ENCODE measurements at regions not wholly inside any gene's neighbourhood (a gene's known extent, or its start where the extent isn't known, plus 50 kb on each side); places are given as distances from the start of the nearest gene placed in this dataset.

- DNase-seq (ENCODE audit: low spot score), result no peak
Observed at GRCh38 chr15:46251903-46252302, 617.1 kb downstream of the SQOR start.

- no peak for DNase-seq (ENCODE audit: low spot score)
Observed at GRCh38 chr15:46258056-46258455, 623.2 kb downstream of the SQOR start.

DNA sequence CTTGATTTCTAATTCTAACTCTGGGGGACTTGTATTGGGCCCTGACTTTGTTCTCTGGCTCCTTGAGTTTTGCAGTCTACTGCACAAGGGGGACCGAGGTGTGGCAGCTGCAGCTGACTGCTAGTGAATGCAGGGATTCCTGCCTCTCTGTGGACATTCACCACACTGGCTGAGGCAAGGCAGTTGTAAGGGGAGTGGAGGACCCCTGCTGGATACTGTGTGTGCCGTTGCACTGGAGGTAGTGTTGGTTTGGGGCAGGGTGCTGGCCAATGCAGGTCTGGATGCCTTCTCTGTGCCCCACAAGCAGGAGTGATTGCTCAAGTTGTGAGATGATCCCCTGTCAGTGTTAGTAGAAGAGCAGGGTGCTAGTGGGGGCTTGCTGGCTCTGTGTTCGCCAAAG, 626.1 kb downstream of the SQOR start:
- no peak for DNase-seq (ENCODE audit: low spot score)

DNA sequence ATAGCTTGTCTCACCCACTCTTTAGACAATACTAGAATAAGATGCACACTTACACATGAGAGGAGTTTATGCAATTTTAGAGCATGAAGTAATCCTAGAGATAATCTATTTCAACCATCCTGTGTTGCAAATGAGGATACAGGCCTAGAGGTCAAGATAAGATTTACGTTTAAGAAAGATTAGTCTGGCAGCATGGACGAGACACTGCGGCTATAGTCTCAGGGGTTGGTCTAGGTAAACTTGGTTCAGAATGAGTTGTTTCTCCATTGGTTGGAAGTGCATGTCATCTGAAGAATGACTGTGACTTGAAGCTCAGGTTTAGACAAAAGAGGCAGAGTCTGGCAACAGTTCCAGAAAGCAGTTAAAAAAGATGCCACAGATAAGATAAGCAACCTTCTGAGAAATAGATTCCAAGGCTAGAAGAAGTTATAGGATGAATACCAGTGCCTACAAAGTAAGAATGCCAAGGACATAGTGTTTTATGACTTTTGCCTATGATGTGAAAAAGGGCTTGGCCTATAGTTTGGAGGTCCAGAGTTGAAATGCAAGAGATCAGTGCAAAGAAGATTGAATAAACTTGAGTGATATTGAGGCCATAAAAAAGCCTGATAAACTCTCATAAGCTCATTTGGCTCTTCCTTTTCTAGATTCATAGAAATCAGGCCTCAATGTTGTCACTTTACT, 631.0 kb downstream of the SQOR start:
- DNase-seq (ENCODE audit: low spot score), result no peak

DNA sequence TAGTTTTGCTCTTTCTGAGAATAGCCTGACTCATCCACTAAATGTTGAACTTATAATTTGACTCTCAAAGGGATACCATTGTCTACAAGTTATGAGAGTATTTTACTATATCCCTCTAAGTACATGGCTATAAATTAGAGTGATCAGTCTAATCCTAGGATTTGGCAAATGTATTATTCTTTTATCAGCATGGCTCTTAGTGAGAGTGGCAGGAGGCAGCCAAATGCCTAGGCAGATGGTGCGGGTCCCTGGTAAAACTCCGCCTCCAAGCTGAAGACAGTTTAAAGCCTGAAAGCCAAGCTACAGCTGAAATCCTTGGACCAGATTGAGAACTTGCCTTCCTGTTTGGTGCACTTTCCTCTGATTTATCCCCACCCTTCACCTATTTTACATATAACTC, 631.8 kb downstream of the SQOR start:
- DNase-seq (ENCODE audit: low spot score), result no peak

GRCh38 chr15:46270481-46271147, 635.8 kb downstream of the SQOR start:
- DNase-seq (ENCODE audit: low spot score), result no peak

DNA sequence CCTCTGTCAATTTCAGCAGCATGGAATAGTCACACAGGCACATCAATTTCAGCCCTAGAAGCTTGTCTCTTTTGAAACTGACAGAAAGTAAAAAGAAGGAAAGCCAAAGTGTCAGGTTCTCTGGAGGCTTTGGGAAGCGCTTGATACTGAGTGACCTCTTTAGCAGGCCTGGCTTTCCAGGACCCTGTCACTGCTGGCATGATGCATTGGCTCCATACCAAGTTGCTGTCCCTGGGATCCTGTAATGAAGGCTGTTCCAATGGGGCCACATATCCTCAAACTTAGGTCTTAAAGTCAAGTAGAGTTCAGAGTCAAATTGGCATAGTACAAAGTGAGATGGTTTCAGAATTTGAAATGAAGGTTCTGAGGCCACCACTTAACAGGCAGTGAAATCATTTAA, 640.9 kb downstream of the SQOR start:
- DNase-seq (ENCODE audit: low spot score), result no peak

GRCh38 chr15:46277451-46277850, 642.6 kb downstream of the SQOR start:
- DNase-seq (ENCODE audit: low spot score), result no peak

GRCh38 chr15:46278062-46278461, 643.2 kb downstream of the SQOR start:
- DNase-seq (ENCODE audit: low spot score), result no peak

DNA sequence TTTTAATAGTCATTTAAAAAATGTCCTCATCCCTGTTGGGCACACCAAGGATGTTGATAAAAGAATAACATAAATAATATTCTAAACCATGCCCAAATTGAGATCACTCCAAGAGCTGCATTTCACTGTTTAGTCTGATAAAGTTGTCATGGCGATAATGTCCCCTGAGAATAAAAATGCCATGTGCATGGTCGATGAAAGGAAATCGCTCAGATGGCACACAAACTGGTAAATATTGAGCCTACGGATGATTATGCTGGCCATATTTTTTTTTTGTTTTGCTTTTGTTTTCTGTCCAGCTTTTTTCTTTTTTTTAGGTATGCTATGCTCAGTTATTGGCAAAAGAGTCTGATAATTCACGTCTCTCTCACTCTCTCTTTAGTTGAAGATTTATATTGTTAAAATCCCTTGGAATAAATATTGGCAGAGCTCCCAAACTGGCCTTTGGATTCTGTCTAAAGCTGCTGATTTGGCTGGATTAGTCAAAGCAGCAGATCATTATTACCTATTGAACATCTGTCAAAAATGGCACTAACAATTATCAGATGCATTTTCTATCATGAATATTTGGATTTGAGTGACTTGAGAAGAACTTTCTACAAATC, 643.8 kb downstream of the SQOR start:
- no peak for DNase-seq (ENCODE audit: low spot score)

- DNase-seq (ENCODE audit: low spot score), result peak; percentile 4
Observed at GRCh38 chr15:46280762-46281542, 646.1 kb downstream of the SQOR start.

GRCh38 chr15:46293550-46293949, 658.7 kb downstream of the SQOR start:
- DNase-seq (ENCODE audit: low spot score), result no peak

- DNase-seq (ENCODE audit: low spot score), result no peak
Observed at GRCh38 chr15:46296002-46296401, 661.2 kb downstream of the SQOR start.

DNA sequence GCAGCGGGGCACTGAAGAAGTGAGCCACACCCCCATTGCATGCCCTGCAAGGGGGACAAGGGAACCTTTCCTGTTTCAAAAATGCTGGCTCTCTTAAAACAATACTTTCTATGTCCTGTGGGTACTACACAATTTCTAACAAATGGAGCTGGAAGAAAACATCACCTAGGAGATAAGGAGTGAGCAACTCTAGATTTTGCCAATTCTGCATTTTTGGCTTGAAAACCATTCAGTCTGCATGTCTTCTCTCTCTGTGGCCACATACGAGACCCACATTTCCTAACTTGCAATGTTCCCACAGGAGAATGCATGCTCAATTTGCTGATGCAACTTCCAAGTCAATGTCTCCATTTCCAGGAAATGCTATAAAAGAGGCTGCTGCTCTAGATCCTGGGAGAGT, 662.0 kb downstream of the SQOR start:
- no peak for DNase-seq (ENCODE audit: low spot score)

DNA sequence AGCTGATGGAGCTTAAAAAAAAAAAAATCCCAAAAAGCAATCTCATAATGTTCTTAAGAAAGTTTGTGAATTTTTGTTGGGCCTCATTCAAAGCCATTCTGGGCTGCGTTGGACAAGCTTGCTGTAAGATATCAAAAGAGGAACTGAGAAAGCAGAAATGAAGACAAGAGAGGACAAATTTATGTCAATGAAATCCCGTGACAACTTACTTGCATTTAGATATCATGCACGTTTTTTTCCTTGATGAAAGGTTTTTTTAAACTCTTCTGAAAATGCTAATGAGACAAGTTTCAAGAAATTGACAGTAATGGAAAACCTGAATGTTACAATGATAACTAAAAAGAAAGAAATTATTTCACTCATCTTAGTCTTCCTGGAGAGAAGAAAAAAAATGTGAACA, 662.9 kb downstream of the SQOR start:
- DNase-seq (ENCODE audit: low spot score), result no peak

GRCh38 chr15:46300716-46301115, 665.9 kb downstream of the SQOR start:
- DNase-seq (ENCODE audit: low spot score), result no peak

DNA sequence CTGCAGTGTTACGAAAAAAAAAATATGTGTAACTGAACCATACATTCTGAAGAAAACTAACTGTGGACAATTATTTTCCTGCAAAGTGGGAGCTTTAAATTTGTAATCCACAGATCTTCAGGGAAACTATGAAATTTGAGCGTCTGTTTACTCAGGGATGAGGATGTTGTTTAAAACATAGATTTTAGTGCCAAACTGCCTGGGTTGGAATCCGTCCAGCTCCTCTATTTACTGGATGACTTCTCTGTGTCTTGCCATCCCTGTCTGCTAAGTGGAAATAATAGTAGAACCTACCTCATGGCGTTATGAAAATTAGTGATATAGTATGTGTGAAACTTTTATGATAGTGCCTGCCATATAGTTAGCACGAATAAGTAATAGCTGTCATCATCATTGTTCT, 666.5 kb downstream of the SQOR start:
- DNase-seq (ENCODE audit: low spot score), result no peak

DNA sequence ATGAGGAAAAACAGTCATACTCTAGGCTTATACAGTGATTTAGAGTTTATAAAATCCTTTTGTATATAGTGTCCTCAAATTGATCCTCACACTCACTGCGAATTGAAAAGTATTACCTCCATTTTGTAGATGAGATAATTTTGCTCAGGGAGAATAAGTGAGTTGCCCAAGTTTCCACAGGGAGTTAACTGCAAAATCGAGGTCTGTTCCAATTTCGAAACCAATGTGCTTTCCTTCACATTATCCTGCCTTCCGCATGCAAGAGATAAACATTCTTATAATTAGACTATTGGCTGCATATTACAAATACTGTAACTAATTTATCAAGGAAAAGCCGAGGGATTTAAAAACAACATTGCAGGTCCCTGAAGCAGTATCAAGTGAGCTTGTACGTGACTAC, 667.0 kb downstream of the SQOR start:
- DNase-seq (ENCODE audit: low spot score), result no peak

- peak; percentile 54 for DNase-seq (ENCODE audit: low spot score)
Observed at GRCh38 chr15:46304321-46304720, 669.5 kb downstream of the SQOR start.

- DNase-seq (ENCODE audit: low spot score), result no peak
Observed at GRCh38 chr15:46307746-46308145, 672.9 kb downstream of the SQOR start.

DNA sequence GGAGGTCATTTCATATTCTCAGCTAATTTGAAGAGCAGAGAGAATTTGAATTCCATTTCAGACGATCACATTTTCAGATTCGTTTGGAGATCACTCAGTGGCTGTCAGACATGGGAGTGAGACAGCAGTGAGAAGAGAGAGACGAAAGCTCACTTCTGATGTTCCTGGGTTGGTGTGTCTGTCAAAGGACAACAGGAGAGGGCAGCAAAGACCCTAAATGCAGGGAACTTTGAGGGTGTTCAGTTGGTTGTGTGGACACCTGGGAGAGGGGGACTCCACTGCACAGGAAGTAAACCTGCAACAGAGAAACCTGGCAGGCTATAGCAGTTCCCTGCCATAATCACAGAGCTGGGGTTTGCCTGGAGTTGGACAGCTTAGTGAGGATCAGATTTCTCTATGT, 675.1 kb downstream of the SQOR start:
- DNase-seq (ENCODE audit: low spot score), result no peak

DNA sequence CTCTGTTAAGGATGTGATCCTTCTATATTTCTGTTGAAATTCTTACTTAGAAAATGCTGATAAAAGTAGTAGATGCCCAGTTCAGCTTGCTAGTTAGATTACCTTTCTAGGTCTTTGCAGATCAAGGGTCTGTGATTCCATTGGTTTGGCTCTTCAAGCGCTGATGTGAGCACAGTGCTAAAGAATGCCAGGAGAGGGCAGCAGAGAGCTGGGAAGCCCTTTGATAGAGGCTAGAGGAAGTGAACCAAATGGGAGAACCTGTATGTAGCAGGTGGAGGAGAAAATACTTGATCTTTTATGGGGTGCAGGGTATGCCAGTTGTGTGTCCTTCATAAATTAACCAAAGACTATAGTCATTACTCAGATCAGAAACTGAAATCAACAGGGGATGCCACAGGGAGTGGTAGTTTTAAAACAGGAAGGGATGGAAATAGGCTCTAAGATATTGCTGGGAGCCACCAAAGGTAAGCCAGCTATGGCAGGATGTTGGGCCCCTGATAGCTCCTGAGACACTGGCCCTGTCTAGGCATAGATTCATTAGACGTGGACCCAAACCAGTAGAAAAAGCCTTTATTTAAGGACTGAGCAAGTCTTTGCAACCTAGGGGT, 677.4 kb downstream of the SQOR start:
- DNase-seq (ENCODE audit: low spot score), result peak; percentile 73

Measured in LoVo (cell line).